Pulmonary artery endothelial cell (primary cell): ENCODE measurements at regions not wholly inside any gene's neighbourhood (a gene's known extent, or its start where the extent isn't known, plus 50 kb on each side); places are given as distances from the start of the nearest gene placed in this dataset.

Experiments used
- DNase-seq: peaks from one replicate; pipeline ENCODE4 v3.0.0-alpha.2; 2011; ENCODE audit warnings: low read depth, low spot score

GRCh38 chr14:97499790-97500481, 702.8 kb downstream of the VRK1 start:
- no peak for DNase-seq

- DNase-seq = no peak
Measured at GRCh38 chr14:97506626-97507025, 709.4 kb downstream of the VRK1 start.

- no peak for DNase-seq
Measured at GRCh38 chr14:97513891-97514290, 716.7 kb downstream of the VRK1 start.

DNA sequence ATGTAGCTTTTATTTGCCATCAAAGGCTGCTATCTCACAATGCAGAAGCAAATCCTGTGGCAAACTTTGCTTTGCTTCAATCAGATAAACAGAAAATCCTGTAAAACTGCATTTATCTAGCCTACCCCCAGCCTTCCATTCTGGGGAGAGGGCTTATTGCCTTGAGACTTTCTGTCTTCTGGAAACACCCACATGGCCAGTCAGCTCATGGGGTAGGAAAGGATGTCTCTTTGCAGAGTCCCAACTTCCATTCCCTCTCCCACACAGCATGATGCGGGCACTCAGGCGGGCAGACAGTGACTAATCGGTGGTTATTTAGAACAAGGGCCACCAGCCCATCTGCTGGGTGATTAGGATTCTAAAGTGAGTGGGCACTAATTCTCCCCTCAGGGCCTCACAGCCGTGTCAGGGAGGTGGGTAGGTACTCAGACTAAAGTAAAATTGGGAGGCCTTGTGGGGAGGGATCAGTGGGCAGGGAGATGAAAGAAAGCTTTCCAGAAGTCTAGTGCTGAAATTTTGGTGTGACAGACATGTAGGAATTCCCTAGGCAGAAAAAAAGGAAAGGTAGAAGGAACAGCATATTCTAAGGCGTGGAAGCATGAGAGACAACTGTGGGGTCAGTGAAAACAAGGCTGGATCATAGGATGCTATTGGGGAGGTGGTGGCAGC, 720.5 kb downstream of the VRK1 start:
- no peak for DNase-seq

DNA sequence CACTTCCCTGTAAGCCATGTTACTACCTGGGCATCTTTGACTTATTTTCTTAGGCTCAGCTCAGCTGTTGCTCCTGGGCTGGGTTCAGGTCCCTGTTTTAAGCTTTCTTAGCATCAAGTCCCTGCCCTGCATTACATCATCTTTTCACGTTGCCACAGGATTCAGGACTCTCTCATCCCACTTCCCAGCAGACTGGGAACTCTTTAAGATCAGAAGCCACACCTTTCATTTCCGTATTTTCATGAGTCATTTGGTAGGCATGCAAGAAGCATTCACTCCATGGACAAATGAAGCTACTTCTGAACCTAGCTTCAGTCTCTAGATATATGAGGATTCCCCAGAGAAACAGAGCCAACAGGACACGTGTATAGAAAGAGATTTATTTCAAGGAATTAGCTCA, 726.8 kb downstream of the VRK1 start:
- DNase-seq = no peak

GRCh38 chr14:97524589-97525319, 727.6 kb downstream of the VRK1 start:
- no peak for DNase-seq

DNA sequence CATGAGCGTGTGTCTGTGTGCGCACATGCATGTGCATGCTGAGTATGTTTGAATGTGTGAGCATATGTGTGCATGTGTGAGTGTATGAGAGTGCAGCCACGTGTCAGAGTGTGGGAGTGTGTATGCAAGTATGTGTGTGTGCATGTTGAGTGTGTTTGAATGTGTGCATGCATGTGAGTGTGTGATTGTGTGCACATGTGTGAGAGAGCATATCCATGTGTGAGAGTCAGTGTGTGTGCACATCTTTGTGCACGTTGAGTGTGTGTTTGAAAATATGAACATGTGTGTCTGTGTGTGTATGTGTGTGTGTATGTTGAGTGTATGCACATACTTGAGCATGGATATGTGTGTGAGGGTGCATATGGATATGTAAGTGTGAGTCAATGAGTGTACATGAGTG, 730.8 kb downstream of the VRK1 start:
- DNase-seq = no peak

GRCh38 chr14:97532052-97532451, 734.9 kb downstream of the VRK1 start:
- no peak for DNase-seq

DNA sequence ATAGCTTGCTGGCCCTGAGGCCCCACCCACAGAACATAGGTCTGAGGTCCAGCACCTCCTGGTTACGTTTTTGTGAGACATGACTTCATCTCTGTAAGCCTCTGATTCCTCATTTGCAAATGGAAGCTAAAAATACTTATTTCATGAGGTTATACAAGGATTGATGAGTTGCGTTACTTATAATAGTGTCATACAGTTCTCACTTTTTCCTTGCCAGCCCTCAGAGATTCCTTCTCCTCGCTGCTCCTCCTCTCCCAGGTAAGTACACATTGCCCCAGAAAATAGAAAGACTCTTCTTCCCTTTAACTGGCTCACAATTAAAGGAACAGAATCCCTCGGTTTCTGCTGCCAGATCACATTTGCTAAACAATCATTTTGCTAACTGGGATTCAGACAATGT, 739.2 kb downstream of the VRK1 start:
- no peak for DNase-seq

DNA sequence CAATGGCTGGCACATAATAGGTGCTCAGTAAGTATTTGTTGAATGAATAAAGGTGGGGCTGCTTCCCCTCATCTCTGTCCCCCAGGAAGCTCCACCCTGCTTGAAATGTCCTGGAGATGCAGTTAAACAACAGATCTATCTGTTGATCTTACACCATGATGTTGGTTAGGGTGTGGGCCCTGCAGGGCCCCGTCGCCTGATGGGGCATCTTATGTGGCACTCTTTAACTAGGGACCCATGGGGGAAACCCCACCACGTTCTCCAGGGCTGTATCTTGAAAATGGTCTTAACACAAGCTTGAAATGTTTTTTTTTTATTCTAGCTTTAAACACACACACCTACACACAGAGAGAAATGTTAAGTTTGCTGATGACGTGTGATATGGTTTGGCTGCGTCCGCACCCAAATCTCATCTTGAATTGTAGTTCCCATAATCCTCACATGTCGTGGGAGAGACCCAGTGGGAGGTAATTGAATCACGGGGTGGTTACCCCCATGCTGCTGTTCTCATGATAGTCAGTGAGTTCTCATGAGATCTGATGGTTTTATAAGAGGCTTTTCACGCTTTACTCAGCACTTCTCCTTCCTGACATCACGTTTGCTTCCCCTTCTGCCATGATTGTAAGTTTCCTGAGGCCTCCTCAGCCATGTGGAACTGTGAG, 741.7 kb downstream of the VRK1 start:
- no peak for DNase-seq

GRCh38 chr14:97539411-97539795, 742.2 kb downstream of the VRK1 start:
- DNase-seq = no peak

DNA sequence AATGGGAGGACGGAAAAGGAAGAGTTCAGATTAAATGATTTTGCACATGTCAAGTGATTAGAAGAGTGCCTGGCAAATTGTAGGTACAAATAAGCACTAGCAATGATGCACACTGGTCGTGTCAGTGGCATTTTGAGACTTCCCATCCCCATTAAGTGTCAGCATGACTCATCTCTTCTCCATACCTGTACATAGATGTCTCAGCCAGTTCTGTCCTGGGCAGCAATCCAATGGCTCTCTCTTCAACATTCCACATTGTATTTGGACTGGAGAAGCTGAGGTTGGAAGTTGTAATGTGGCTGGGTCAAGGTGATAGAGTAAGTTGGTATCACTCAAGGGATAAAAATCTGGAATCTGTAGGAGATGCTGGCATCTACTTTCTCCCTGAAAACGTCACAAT, 742.7 kb downstream of the VRK1 start:
- DNase-seq = no peak

DNA sequence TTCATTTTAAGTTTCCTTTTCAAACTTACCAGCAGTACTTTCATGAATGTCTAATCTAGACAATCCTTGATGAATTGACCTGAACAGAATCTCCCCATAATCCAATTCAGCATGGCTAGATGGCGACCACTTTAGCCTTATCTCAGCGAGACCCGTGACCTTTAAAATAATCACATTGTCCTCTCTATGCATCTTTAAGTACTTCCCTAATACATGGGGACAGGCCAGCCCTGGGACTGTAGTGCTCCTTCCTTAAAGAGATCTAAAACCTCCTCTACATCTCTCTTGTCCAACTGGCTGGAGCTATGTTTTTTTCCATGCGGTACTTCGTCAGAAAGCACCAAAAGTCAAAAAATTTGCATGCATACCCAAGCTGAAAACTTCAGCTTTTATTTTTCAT, 746.0 kb downstream of the VRK1 start:
- no peak for DNase-seq

GRCh38 chr14:97543816-97544215, 746.6 kb downstream of the VRK1 start:
- DNase-seq = no peak

DNA sequence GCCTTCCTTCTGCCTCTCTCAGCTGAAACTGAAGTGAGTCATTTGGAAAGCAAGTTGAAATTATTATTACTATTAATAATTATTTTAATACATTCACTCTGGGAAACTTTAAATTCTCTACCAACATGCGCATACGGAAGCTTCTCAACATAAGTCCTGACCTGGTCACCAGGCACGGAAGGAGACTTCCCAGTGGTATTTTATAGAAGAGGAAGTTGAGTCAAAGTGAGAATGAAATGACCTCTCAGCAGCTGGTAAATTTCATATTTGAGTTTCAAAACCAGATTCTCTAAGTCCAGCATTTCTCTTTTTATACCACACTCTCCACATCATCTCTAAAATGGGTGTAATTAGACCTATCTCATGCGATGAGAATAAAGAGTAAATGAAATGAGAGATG, 747.4 kb downstream of the VRK1 start:
- DNase-seq = no peak

DNA sequence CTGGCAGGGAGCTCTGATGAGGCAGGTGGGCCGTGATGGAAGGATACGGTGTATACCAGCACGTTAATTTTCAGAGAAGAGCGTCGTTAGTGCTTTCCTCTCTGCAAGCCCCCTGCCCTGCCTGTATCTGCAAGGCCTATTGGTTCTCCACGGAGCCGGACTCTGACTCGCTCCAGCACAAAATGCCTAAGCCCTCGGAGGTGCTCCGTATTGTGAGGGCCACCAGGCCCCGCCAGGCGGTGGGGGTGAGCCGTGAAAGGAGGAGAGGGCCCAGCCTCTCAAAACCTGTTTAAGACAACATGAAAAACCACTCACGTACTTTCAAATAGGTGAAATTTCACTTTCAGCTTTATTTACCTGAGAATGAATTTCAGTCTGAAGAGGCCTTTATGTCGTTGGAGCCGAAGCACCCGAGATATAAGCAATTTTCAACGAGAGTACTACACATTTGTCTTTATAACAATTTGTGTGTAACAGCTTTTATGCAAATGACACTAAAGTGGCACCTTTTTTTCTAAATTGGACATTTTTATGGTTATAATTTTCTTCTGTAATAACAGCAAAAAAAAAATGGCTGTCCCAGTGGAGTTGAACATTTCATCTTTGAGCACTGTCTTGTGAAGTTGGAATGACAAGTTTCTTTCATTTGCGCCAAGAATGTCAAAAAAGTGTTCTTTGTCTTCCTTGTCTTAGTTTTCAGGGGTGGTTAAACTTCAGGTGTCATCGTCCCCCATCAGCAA, 749.5 kb downstream of the VRK1 start:
- no peak for DNase-seq

DNA sequence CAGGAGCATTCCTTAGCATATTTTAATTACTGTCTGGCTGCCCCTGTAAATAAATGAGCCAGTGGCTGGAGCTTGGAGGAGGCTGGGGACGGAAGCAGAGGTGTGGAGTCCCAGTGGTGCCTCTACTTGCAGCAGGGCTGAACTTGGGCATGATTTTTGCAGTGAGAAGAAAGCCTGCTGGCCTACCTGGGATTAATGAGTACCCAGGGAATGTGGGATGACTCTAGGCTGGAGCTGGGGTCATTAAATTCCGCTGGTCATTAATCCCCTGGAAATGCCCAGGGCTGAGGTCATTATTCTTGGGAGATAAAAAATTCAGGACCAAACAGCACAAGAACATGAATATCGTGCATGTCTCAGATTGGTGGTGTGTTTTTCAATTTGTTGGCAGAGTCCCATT, 753.3 kb downstream of the VRK1 start:
- DNase-seq = no peak

DNA sequence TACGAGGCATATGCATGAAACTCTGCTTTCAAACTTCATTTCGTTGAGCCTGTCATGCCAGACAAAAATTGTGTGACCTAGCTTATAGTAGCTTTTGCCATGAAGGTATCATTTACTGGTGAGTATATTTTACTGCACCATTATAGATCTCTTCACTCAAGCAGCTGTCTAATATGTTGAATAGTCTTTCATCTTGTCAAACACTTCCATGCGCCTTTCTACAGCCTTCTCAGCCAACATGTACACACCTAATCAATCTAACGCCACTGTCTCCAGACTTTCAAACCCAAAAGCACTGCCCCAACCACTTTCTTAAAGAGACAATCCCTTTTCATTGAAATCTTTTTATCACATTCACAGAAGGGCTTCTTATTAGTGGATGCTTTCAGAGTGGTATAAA, 757.4 kb downstream of the VRK1 start:
- DNase-seq = no peak

DNA sequence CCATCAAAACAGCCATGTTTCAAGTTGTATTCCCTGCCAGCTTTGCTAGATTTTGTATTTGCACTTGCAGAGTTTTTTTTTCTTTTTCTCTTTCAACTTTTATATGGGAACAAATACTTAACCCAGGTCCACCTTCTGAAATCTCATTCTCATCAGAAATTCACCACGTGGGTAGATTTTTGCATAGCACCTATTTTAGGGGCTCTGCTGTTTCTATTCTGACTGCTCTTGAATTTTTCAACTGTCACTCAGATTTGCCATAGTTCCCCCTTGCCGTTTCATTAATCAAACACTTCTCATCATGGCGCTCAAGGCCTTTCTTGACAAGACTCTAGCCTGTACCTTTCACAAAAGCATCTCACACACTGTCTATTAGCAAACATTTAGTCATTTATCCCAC, 767.2 kb downstream of the VRK1 start:
- no peak for DNase-seq

DNA sequence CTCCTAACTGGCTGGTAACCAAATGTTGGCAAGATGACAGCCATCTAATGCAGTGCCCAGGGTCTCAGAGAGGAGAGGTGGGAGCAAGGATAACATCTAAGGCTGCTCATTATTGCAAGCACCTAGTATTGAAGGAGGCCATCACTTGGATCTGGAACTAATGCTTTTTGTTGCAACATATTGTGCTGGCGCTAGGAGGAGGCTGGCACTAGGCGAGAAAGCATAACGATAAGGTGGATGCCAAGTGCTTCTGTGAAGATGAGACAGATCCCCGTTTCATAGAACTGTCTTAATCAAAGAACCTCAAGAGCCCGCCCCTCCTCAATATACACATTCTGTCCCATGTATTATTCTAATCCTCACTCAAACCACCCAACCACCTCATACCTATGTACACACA, 774.0 kb downstream of the VRK1 start:
- no peak for DNase-seq

DNA sequence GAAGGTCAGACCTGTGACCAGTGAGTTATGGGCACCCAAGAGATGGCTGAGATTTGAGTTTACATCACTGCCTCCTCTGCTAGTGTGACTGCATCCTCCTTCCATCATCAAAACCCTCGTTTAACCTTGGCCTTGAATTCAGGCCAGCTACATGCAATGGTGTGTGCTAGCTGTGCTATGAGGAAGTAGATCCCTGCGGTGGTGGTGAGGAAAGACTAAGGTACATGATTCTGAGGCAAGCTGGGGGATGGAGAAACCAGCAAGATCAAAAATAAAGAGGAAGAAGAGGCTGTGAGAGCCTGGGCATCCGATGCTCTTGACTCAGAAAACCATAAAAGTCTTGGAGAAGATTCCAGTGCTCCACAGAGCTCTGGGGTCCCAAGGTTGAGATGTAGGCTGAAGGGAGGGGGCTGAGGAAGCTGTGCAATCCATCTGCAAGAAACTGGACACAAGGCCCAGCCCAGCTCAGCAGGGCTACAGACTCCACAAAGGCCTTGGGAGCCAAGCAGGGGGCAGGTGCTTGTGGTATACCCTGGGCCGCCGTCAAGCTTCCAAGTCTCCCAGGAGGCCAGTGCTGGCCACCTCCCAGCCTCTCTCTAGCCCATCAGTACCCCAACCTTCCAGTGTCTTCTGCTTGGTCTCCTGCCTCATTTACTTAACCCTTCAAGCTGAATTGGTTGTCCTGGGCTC, 774.8 kb downstream of the VRK1 start:
- no peak for DNase-seq
